SH-SY5Y (cell line): ENCODE measurements at regions not wholly inside any gene's neighbourhood (a gene's known extent, or its start where the extent isn't known, plus 50 kb on each side); places are given as distances from the start of the nearest gene placed in this dataset.

ENCODE experiments used
- GATA2 ChIP-seq: IDR thresholded peaks from 2 replicates; pipeline ENCODE4 v1.6.1; 2011; ENCODE audit warnings: mild to moderate bottlenecking, low read depth, low read length
- GATA3 ChIP-seq: IDR thresholded peaks from 2 replicates; pipeline ENCODE4 v1.6.1; 2011; ENCODE audit warnings: low read depth, mild to moderate bottlenecking, low read length, moderate library complexity

DNA sequence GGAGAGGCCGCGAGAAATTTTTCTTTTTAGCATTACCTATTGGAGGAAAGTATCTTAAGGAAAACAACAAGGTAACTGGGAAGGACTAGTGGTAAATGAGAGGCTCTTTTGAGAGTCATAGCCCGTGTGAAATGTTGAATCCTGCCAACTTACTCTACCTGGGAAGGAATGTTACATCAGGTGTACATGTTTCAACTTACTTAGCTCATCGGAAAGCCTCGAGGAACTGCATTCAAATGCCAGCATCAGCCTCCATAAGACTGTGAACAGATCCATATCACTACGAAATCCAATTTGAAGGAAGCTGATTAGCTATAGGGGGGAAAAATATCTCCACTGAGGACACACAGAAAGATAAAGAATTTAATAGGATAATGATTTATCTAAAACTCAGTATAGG lies 72.3 kb upstream of the PDZRN3 start:
- peak; percentile 62; the same call in 1 of the 2 replicates for TF ChIP-seq GATA2
- TF ChIP-seq GATA3: no peak
